ENCODE measurements at regions not wholly inside any gene's neighbourhood (a gene's known extent, or its start where the extent isn't known, plus 50 kb on each side); places are given as distances from the start of the nearest gene placed in this dataset.
A peak's percentile ranks its signal among the peaks of the same experiment; 100 is the strongest.

- Histone ChIP-seq H3K4me3 (ENCODE audit: low read depth, low read length) (no peak overlapping the region), H3K36me3 (ENCODE audit: control insufficient read depth, insufficient read depth, low read length) (no peaks in the 10 kb centered on the region), H3K27me3 (replicated peaks; ENCODE audit: control insufficient read depth, insufficient read depth, low read length) (no peaks in the 10 kb centered on the region), H3K4me1 (peaks cover 39% of the 10 kb centered on the region), H3K9me3 (no peaks in the 10 kb centered on the region)
- ChIA-PET POLR2A (no interaction called here), CTCF (no interaction called here)
- Mint-ChIP-seq H3K27ac (ENCODE audit: unreplicated experiment) (no peak overlapping the region), H3K36me3 (ENCODE audit: insufficient read depth, unreplicated experiment) (no peaks in the 10 kb centered on the region), H3K4me1 (ENCODE audit: low read depth, unreplicated experiment) (peaks cover 14% of the 10 kb centered on the region), H3K4me3 (ENCODE audit: unreplicated experiment) (no peak overlapping the region), H3K27me3 (ENCODE audit: insufficient read depth, unreplicated experiment) (no peaks in the 10 kb centered on the region), H3K9me3 (ENCODE audit: unreplicated experiment) (peaks cover 11% of the 10 kb centered on the region)
- no TSS peak for BruUV-seq (replicated peaks)
- intact Hi-C loops (cut with micrococcal nuclease; ENCODE audit: unreplicated experiment) = no loop called here
- TF ChIP-seq CTCF (IDR thresholded peaks at IDR 0.05; ENCODE audit: insufficient read depth in 1 of 2, low read depth in 1 of 2, low read length in 1 of 2, severe bottlenecking in 1 of 2, unreplicated experiment in 1 of 2) = no peak
- no peak for DNase-seq
Observed at GRCh38 chr9:108095496-108095895, 605.9 kb upstream of the KLF4 start.

GRCh38 chr9:108094676-108094993 is 605.1 kb upstream of the KLF4 start:
- no peak for DNase-seq
- no peaks in the 10 kb centered on the region for H3K9me3 ChIP-seq
- ChIA-PET CTCF (no interaction called here), POLR2A (no interaction called here)
- Mint-ChIP-seq H3K36me3 (ENCODE audit: insufficient read depth, unreplicated experiment) (no peaks in the 10 kb centered on the region), H3K27me3 (ENCODE audit: insufficient read depth, unreplicated experiment) (no peaks in the 10 kb centered on the region), H3K4me1 (ENCODE audit: low read depth, unreplicated experiment) (peaks cover 10% of the 10 kb centered on the region), H3K4me3 (ENCODE audit: unreplicated experiment) (no peak overlapping the region), H3K27ac (ENCODE audit: unreplicated experiment) (peak overlapping the region; percentile 17), H3K9me3 (ENCODE audit: unreplicated experiment) (peaks cover 15% of the 10 kb centered on the region)
- no peak overlapping the region for H3K4me3 ChIP-seq (ENCODE audit: low read depth, low read length)
- intact Hi-C loops (cut with micrococcal nuclease; ENCODE audit: unreplicated experiment) = no loop called here
- no peaks in the 10 kb centered on the region for H3K27me3 ChIP-seq (replicated peaks; ENCODE audit: control insufficient read depth, insufficient read depth, low read length)
- no peaks in the 10 kb centered on the region for H3K36me3 ChIP-seq (ENCODE audit: control insufficient read depth, insufficient read depth, low read length)
- H3K4me1 ChIP-seq = peaks cover 31% of the 10 kb centered on the region
- no peak for TF ChIP-seq CTCF (IDR thresholded peaks at IDR 0.05; ENCODE audit: insufficient read depth in 1 of 2, low read depth in 1 of 2, low read length in 1 of 2, severe bottlenecking in 1 of 2, unreplicated experiment in 1 of 2)
- BruUV-seq (replicated peaks) = no TSS peak

- H3K36me3 ChIP-seq (ENCODE audit: control insufficient read depth, insufficient read depth, low read length) = no peaks in the 10 kb centered on the region
- POLR2A ChIA-PET = no interaction called here
- BruUV-seq (replicated peaks) = no TSS peak
- CTCF ChIA-PET = interaction anchor here (0.9 kb wide), 1 partner anchor 10 kb away, joined by 3 read pairs; no protein-coding TSS in a partner anchor
- H3K4me3 ChIP-seq (ENCODE audit: low read depth, low read length) = no peak overlapping the region
- Mint-ChIP-seq H3K9me3 (ENCODE audit: unreplicated experiment) (peaks cover 20% of the 10 kb centered on the region), H3K27ac (ENCODE audit: unreplicated experiment) (peak overlapping the region; percentile 17), H3K27me3 (ENCODE audit: insufficient read depth, unreplicated experiment) (no peaks in the 10 kb centered on the region), H3K36me3 (ENCODE audit: insufficient read depth, unreplicated experiment) (no peaks in the 10 kb centered on the region), H3K4me3 (ENCODE audit: unreplicated experiment) (no peak overlapping the region), H3K4me1 (ENCODE audit: low read depth, unreplicated experiment) (peaks cover 16% of the 10 kb centered on the region)
- H3K9me3 ChIP-seq = no peaks in the 10 kb centered on the region
- no peaks in the 10 kb centered on the region for H3K27me3 ChIP-seq (replicated peaks; ENCODE audit: control insufficient read depth, insufficient read depth, low read length)
- intact Hi-C loops (cut with micrococcal nuclease; ENCODE audit: unreplicated experiment) = no loop called here
- peak; percentile 42 to 64 for DNase-seq
- peaks cover 25% of the 10 kb centered on the region for H3K4me1 ChIP-seq
- no peak for TF ChIP-seq CTCF (IDR thresholded peaks at IDR 0.05; ENCODE audit: insufficient read depth in 1 of 2, low read depth in 1 of 2, low read length in 1 of 2, severe bottlenecking in 1 of 2, unreplicated experiment in 1 of 2)
Observed at GRCh38 chr9:108093773-108094675, 604.5 kb upstream of the KLF4 start.

All from Caco-2 (cell line).